ENCODE measurements at regions not wholly inside any gene's neighbourhood (a gene's known extent, or its start where the extent isn't known, plus 50 kb on each side); places are given as distances from the start of the nearest gene placed in this dataset. TPM values are rescaled to one million over a fixed set of nuclear protein-coding genes. Genes with fewer than 3 reads are reported as not detected.

Small RNA genes in the stretch of these regions (small RNA-seq; reads per million reads assigned to genes)
- not detected for gene AL662814.1 (ENCODE audit: insufficient read length, low read depth)

Data from AG04450 (cell line).